ENCODE measurements at regions not wholly inside any gene's neighbourhood (a gene's known extent, or its start where the extent isn't known, plus 50 kb on each side); places are given as distances from the start of the nearest gene placed in this dataset.

GRCh38 chr2:236823963-236824362 lies 254.3 kb downstream of the ACKR3 start:
- Histone ChIP-seq H3K4me3 (no peak overlapping the region), H3K27ac (no peak overlapping the region), H3K9ac (ENCODE audit: insufficient read length) (no peak overlapping the region), H3K36me3 (ENCODE audit: insufficient read depth, low read length) (no peaks in the 10 kb centered on the region), H3K9me3 (ENCODE audit: low read depth, low read length) (no peaks in the 10 kb centered on the region)
- DNase-seq (ENCODE audit: low read depth, low spot score): no peak
- TF ChIP-seq POLR2AphosphoS5 (IDR thresholded peaks at IDR 0.05; ENCODE audit: borderline replicate concordance, low read depth, low read length) (no peak), EZH2 (IDR thresholded peaks at IDR 0.05) (no peak), FOXP2 (optimal IDR thresholded peaks at IDR 0.05; ENCODE audit: control extremely low read depth, extremely low read length, insufficient read depth) (no peak)

GRCh38 chr2:236824836-236825235 lies 255.2 kb downstream of the ACKR3 start:
- H3K4me3 ChIP-seq: no peak overlapping the region
- no peak overlapping the region for H3K9ac ChIP-seq (ENCODE audit: insufficient read length)
- H3K9me3 ChIP-seq (ENCODE audit: low read depth, low read length): no peaks in the 10 kb centered on the region
- no peak for DNase-seq (ENCODE audit: low read depth, low spot score)
- no peak overlapping the region for H3K27ac ChIP-seq
- H3K36me3 ChIP-seq (ENCODE audit: insufficient read depth, low read length): no peaks in the 10 kb centered on the region
- no peak for TF ChIP-seq FOXP2 (optimal IDR thresholded peaks at IDR 0.05; ENCODE audit: control extremely low read depth, extremely low read length, insufficient read depth)
- TF ChIP-seq EZH2 (IDR thresholded peaks at IDR 0.05): no peak
- TF ChIP-seq POLR2AphosphoS5 (IDR thresholded peaks at IDR 0.05; ENCODE audit: borderline replicate concordance, low read depth, low read length): no peak

DNA sequence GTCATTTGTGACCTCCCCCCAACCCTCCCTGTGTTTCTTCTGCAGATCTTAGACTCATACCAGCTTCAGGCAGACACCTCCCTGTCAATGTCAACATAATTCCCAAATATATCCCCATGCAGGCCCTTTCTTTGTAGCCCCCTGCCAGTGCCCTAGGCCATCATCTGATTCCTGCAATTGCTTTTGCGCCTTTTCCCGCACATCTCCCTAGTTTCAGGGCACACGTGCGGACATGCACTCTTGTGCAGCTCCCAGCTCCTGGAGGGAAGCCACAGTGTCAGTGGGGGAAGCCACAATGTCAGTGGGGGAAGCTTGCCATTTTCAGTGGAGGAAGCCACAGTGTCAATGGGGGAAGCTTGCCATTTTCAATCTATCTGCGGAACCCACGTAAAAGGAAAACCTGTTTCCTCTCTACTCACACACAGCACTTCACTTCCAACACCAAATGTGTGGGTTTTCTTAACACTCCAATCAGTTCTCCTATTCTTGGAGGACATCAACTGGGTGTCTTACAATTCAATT lies 256.4 kb downstream of the ACKR3 start:
- TF ChIP-seq EZH2 (IDR thresholded peaks at IDR 0.05) (no peak), POLR2AphosphoS5 (IDR thresholded peaks at IDR 0.05; ENCODE audit: borderline replicate concordance, low read depth, low read length) (no peak), FOXP2 (optimal IDR thresholded peaks at IDR 0.05; ENCODE audit: control extremely low read depth, extremely low read length, insufficient read depth) (no peak)
- DNase-seq (ENCODE audit: low read depth, low spot score): no peak
- Histone ChIP-seq H3K27ac (no peak overlapping the region), H3K4me3 (no peak overlapping the region), H3K9me3 (ENCODE audit: low read depth, low read length) (no peaks in the 10 kb centered on the region), H3K9ac (ENCODE audit: insufficient read length) (no peak overlapping the region), H3K36me3 (ENCODE audit: insufficient read depth, low read length) (no peaks in the 10 kb centered on the region)

GRCh38 chr2:236826606-236827156 lies 257.1 kb downstream of the ACKR3 start:
- Histone ChIP-seq H3K27ac (no peak overlapping the region), H3K9me3 (ENCODE audit: low read depth, low read length) (no peaks in the 10 kb centered on the region), H3K36me3 (ENCODE audit: insufficient read depth, low read length) (no peaks in the 10 kb centered on the region), H3K4me3 (no peak overlapping the region), H3K9ac (ENCODE audit: insufficient read length) (no peak overlapping the region)
- TF ChIP-seq EZH2 (IDR thresholded peaks at IDR 0.05): no peak
- no peak for TF ChIP-seq FOXP2 (optimal IDR thresholded peaks at IDR 0.05; ENCODE audit: control extremely low read depth, extremely low read length, insufficient read depth)
- TF ChIP-seq POLR2AphosphoS5 (IDR thresholded peaks at IDR 0.05; ENCODE audit: borderline replicate concordance, low read depth, low read length): no peak
- DNase-seq (ENCODE audit: low read depth, low spot score): no peak

GRCh38 chr2:236827997-236828396 lies 257.7 kb upstream of the COPS8 start:
- no peak for DNase-seq (ENCODE audit: low read depth, low spot score)
- Histone ChIP-seq H3K9ac (ENCODE audit: insufficient read length) (no peak overlapping the region), H3K36me3 (ENCODE audit: insufficient read depth, low read length) (no peaks in the 10 kb centered on the region), H3K4me3 (no peak overlapping the region), H3K27ac (no peak overlapping the region), H3K9me3 (ENCODE audit: low read depth, low read length) (no peaks in the 10 kb centered on the region)
- TF ChIP-seq POLR2AphosphoS5 (IDR thresholded peaks at IDR 0.05; ENCODE audit: borderline replicate concordance, low read depth, low read length): no peak
- no peak for TF ChIP-seq EZH2 (IDR thresholded peaks at IDR 0.05)
- no peak for TF ChIP-seq FOXP2 (optimal IDR thresholded peaks at IDR 0.05; ENCODE audit: control extremely low read depth, extremely low read length, insufficient read depth)

DNA sequence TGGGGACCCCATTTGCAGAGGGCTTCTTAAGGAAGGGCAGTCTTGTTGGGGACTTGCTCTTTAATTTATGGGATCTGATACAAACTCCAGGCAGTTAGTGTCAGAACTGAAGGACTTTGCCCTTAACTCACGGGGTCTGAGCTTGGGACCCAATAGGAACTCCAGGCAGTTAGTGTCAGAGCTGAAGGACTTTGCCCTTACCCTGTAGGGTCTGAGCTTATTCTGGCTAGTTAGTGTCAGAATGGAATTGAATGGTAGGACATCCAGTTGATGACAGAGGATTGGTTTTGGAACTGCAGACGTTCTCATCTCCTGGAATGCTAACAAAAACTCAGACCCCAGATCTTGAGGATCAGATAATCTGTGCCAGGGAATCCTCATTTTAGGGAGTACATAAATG lies 256.9 kb upstream of the COPS8 start:
- Histone ChIP-seq H3K9ac (ENCODE audit: insufficient read length) (no peak overlapping the region), H3K9me3 (ENCODE audit: low read depth, low read length) (no peaks in the 10 kb centered on the region), H3K36me3 (ENCODE audit: insufficient read depth, low read length) (no peaks in the 10 kb centered on the region), H3K27ac (no peak overlapping the region), H3K4me3 (no peak overlapping the region)
- DNase-seq (ENCODE audit: low read depth, low spot score): no peak
- TF ChIP-seq EZH2 (IDR thresholded peaks at IDR 0.05): no peak
- no peak for TF ChIP-seq POLR2AphosphoS5 (IDR thresholded peaks at IDR 0.05; ENCODE audit: borderline replicate concordance, low read depth, low read length)
- TF ChIP-seq FOXP2 (optimal IDR thresholded peaks at IDR 0.05; ENCODE audit: control extremely low read depth, extremely low read length, insufficient read depth): no peak

DNA sequence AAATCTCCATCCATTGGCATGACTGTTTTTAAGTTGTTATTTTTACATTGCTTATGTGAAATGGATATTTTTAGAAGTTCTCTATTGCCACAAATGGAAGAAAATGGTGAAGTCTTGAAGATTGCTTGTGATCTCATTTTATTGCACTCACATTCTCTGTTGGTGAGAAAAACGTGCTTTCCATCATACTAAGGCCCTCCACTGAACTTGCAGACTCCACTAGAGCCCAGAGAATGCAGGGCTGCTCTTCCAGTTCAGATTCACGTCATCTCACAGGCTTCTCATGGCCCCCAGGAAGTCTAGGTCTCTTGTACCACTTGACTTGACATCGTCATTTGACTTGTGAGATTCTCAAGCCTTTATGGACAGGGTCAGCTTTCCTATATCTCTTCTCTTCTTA lies 254.8 kb upstream of the COPS8 start:
- Histone ChIP-seq H3K9me3 (ENCODE audit: low read depth, low read length) (no peaks in the 10 kb centered on the region), H3K27ac (no peak overlapping the region), H3K9ac (ENCODE audit: insufficient read length) (no peak overlapping the region), H3K4me3 (no peak overlapping the region), H3K36me3 (ENCODE audit: insufficient read depth, low read length) (no peaks in the 10 kb centered on the region)
- DNase-seq (ENCODE audit: low read depth, low spot score): no peak
- TF ChIP-seq FOXP2 (optimal IDR thresholded peaks at IDR 0.05; ENCODE audit: control extremely low read depth, extremely low read length, insufficient read depth) (no peak), POLR2AphosphoS5 (IDR thresholded peaks at IDR 0.05; ENCODE audit: borderline replicate concordance, low read depth, low read length) (no peak), EZH2 (IDR thresholded peaks at IDR 0.05) (no peak)

GRCh38 chr2:236831698-236832097 lies 254.0 kb upstream of the COPS8 start:
- TF ChIP-seq POLR2AphosphoS5 (IDR thresholded peaks at IDR 0.05; ENCODE audit: borderline replicate concordance, low read depth, low read length) (no peak), FOXP2 (optimal IDR thresholded peaks at IDR 0.05; ENCODE audit: control extremely low read depth, extremely low read length, insufficient read depth) (no peak), EZH2 (IDR thresholded peaks at IDR 0.05) (no peak)
- DNase-seq (ENCODE audit: low read depth, low spot score): no peak
- Histone ChIP-seq H3K9me3 (ENCODE audit: low read depth, low read length) (no peaks in the 10 kb centered on the region), H3K9ac (ENCODE audit: insufficient read length) (no peak overlapping the region), H3K36me3 (ENCODE audit: insufficient read depth, low read length) (no peaks in the 10 kb centered on the region), H3K27ac (no peak overlapping the region), H3K4me3 (no peak overlapping the region)
